HepG2 (cell line): ENCODE measurements at regions not wholly inside any gene's neighbourhood (a gene's known extent, or its start where the extent isn't known, plus 50 kb on each side); places are given as distances from the start of the nearest gene placed in this dataset.

ENCODE experiments used
- HNF4A ChIP-seq: sonication (generic); formaldehyde crosslinking; IDR thresholded peaks from 2 replicates; pipeline ENCODE4 v1.4.0; 2020; ENCODE audit warnings: missing genetic modification reagents
- NR2F1 ChIP-seq, 2 experiments: fragments of 450-650 bp in 1 of 2; formaldehyde crosslinking in 1 of 2; IDR thresholded peaks; 2 replicates each; pipeline versions ENCODE4 v1.5.0 to v1.6.1; 2016 to 2020; ENCODE audit warnings: mild to moderate bottlenecking in 1 of 2, missing compliant biosample characterization in 1 of 2, missing genetic modification reagents in 1 of 2, moderate library complexity in 1 of 2
- PAXIP1 ChIP-seq: sonication (generic); formaldehyde crosslinking; conservative IDR thresholded peaks from 2 replicates; pipeline ENCODE4 v1.4.0; 2020; ENCODE audit warnings: mild to moderate bottlenecking, missing genetic modification reagents, moderate library complexity
- RXRA ChIP-seq: sonication (generic); formaldehyde crosslinking; IDR thresholded peaks from 2 replicates; pipeline ENCODE4 v1.5.1; 2020; ENCODE audit warnings: missing genetic modification reagents
- SALL1 ChIP-seq: sonication (generic); formaldehyde crosslinking; IDR thresholded peaks from 2 replicates; pipeline ENCODE4 v1.8.0; 2022; ENCODE audit warnings: mild to moderate bottlenecking, missing genetic modification reagents
- TFAP4 ChIP-seq: sonication (generic); IDR thresholded peaks from 2 replicates; pipeline ENCODE4 v1.6.1; 2016; ENCODE audit warnings: low read depth, borderline replicate concordance
- ZMYM4 ChIP-seq: sonication (generic); formaldehyde crosslinking; IDR thresholded peaks from 2 replicates; pipeline ENCODE4 v1.8.1; 2023; ENCODE audit warnings: mild to moderate bottlenecking, missing genetic modification reagents
- TF ChIP-seq, protein P1 (sequence below): sonication (generic); formaldehyde crosslinking; IDR thresholded peaks from 2 replicates; pipeline ENCODE4 v1.5.0; 2020; ENCODE audit warnings: missing genetic modification reagents

- TF ChIP-seq HNF4A (CRISPR knock-in tag) (peak; percentile 84), NR2F1 (CRISPR knock-in tag; IDR thresholded peaks at IDR 0.05) (peak in 1 of 2 experiments; percentile 53; a peak in 1 of 4 replicates), PAXIP1 (CRISPR knock-in tag) (peak; percentile 39), ZMYM4 (peak; percentile 81), TFAP4 (peak; percentile 61), SALL1 (CRISPR knock-in tag) (peak; percentile 61; the same call in 1 of the 2 replicates), RXRA (CRISPR knock-in tag) (peak; percentile 78; the same call in 1 of the 2 replicates)
- TF ChIP-seq, protein P1, sequence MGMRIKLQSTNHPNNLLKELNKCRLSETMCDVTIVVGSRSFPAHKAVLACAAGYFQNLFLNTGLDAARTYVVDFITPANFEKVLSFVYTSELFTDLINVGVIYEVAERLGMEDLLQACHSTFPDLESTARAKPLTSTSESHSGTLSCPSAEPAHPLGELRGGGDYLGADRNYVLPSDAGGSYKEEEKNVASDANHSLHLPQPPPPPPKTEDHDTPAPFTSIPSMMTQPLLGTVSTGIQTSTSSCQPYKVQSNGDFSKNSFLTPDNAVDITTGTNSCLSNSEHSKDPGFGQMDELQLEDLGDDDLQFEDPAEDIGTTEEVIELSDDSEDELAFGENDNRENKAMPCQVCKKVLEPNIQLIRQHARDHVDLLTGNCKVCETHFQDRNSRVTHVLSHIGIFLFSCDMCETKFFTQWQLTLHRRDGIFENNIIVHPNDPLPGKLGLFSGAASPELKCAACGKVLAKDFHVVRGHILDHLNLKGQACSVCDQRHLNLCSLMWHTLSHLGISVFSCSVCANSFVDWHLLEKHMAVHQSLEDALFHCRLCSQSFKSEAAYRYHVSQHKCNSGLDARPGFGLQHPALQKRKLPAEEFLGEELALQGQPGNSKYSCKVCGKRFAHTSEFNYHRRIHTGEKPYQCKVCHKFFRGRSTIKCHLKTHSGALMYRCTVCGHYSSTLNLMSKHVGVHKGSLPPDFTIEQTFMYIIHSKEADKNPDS (CRISPR knock-in tag): peak; percentile 100
- TF ChIP-seq, all 625 proteins: peak for 25; not testable (repeated sequence) for 600
These were observed 532.8 kb upstream of the NRP1 start (continued) for GRCh38 chr10:33867199-33867789.
